ENCODE measurements at regions not wholly inside any gene's neighbourhood (a gene's known extent, or its start where the extent isn't known, plus 50 kb on each side); places are given as distances from the start of the nearest gene placed in this dataset.

DNA sequence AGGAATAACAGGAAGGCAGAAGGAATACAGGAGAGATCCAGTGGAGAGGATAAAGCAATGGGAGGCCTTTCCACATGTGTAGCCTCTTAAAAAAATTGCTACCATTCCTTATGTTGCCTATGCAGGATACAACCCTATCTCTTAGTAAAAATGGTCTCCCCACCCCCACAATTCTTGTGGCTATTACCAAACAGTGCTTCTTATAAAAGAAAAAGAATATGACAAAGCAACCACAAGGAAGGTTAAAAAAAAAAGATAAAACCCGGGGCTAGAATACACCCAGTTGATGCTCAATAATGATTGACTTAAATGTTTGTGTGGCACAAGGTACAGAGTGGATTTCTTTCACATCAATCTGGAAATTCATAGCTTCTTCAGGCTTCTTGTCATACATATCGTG, 250.9 kb downstream of the HIVEP2 start:
- TF ChIP-seq EZH2 (IDR thresholded peaks at IDR 0.05; ENCODE audit: low read length) (no peak), CTCF (optimal IDR thresholded peaks at IDR 0.05 in 1 of 3, IDR thresholded peaks at IDR 0.05 in 1 of 3, conservative IDR thresholded peaks at IDR 0.05 in 1 of 3; ENCODE audit: extremely low read depth in 1 of 3, insufficient read depth in 2 of 3, low read length in 3 of 3) (no peak)
- H3K27me3 ChIP-seq (ENCODE audit: control insufficient read depth, extremely low read depth, insufficient read depth, low read length), result no peaks in the 10 kb centered on the region
- no peaks in the 10 kb centered on the region for H3K79me2 ChIP-seq (ENCODE audit: control insufficient read depth, insufficient read depth, low read length)
- no peaks in the 10 kb centered on the region for H4K20me1 ChIP-seq (ENCODE audit: control insufficient read depth, extremely low read depth, insufficient read depth, low read length)
- H3K4me1 ChIP-seq (ENCODE audit: control insufficient read depth, extremely low read depth, insufficient read depth, low read length), result peaks cover 6% of the 10 kb centered on the region
- H3K36me3 ChIP-seq (ENCODE audit: control insufficient read depth in 2 of 2, extremely low read depth in 1 of 2, insufficient read depth in 2 of 2, low read length in 2 of 2), result no peaks in the 10 kb centered on the region
- no peak overlapping the region for H3K9ac ChIP-seq (ENCODE audit: control insufficient read depth, extremely low read depth, insufficient read depth, low read length)
- dilution Hi-C loops (cut with MboI; ENCODE audit: extremely low pct_ligation_motif_present, low sequenced_read_pairs), result no loop called here
- FAIRE-seq (no peak), DNase-seq (ENCODE audit: low read depth, low spot score) (no peak)
- H3K4me2 ChIP-seq (ENCODE audit: control insufficient read depth, extremely low read depth, insufficient read depth, low read depth, low read length), result no peak overlapping the region
- no peak overlapping the region for H3K4me3 ChIP-seq (ENCODE audit: control insufficient read depth in 2 of 3, extremely low read depth in 1 of 3, insufficient read depth in 2 of 3, low read depth in 1 of 3, low read length in 3 of 3)
- H3K27ac ChIP-seq (ENCODE audit: control insufficient read depth, insufficient read depth, low read length), result no peak overlapping the region
- H2AFZ ChIP-seq (ENCODE audit: control insufficient read depth, low read length), result no peak overlapping the region
- no peaks in the 10 kb centered on the region for H3K9me3 ChIP-seq (ENCODE audit: control insufficient read depth, low read depth, low read length)
- no peaks in the 10 kb centered on the region for H3K9me1 ChIP-seq (ENCODE audit: control insufficient read depth, extremely low read depth, insufficient read depth, low read length)

DNA sequence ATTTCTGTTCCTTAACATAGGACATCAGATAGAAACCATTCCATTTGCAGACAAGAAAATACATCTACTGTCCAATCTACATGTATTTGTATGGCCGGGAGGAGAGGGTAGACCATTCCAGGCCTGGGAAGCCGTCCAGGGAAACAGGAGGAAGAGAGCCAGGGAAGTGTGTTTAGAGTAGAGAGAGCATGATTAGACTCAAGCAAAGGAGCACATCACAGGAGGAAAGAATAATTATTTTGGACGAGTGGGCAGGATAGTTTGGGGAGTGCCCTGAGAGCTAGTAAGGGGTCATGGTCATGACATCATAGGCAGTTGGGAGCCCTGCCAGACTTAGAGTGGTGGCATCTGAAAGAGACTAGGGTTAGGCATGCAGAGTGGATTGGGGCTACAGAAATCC, 250.0 kb downstream of the HIVEP2 start:
- H2AFZ ChIP-seq (ENCODE audit: control insufficient read depth, low read length), result no peak overlapping the region
- TF ChIP-seq EZH2 (IDR thresholded peaks at IDR 0.05; ENCODE audit: low read length) (no peak), CTCF (optimal IDR thresholded peaks at IDR 0.05 in 1 of 3, IDR thresholded peaks at IDR 0.05 in 1 of 3, conservative IDR thresholded peaks at IDR 0.05 in 1 of 3; ENCODE audit: extremely low read depth in 1 of 3, insufficient read depth in 2 of 3, low read length in 3 of 3) (no peak)
- H3K9me1 ChIP-seq (ENCODE audit: control insufficient read depth, extremely low read depth, insufficient read depth, low read length), result no peaks in the 10 kb centered on the region
- H3K79me2 ChIP-seq (ENCODE audit: control insufficient read depth, insufficient read depth, low read length), result no peaks in the 10 kb centered on the region
- H3K27me3 ChIP-seq (ENCODE audit: control insufficient read depth, extremely low read depth, insufficient read depth, low read length), result no peaks in the 10 kb centered on the region
- peaks cover 6% of the 10 kb centered on the region for H3K4me1 ChIP-seq (ENCODE audit: control insufficient read depth, extremely low read depth, insufficient read depth, low read length)
- no peak overlapping the region for H3K27ac ChIP-seq (ENCODE audit: control insufficient read depth, insufficient read depth, low read length)
- H3K9me3 ChIP-seq (ENCODE audit: control insufficient read depth, low read depth, low read length), result no peaks in the 10 kb centered on the region
- H4K20me1 ChIP-seq (ENCODE audit: control insufficient read depth, extremely low read depth, insufficient read depth, low read length), result no peaks in the 10 kb centered on the region
- DNase-seq (ENCODE audit: low read depth, low spot score), result no peak
- no peak for FAIRE-seq
- H3K4me2 ChIP-seq (ENCODE audit: control insufficient read depth, extremely low read depth, insufficient read depth, low read depth, low read length), result no peak overlapping the region
- H3K4me3 ChIP-seq (ENCODE audit: control insufficient read depth in 2 of 3, extremely low read depth in 1 of 3, insufficient read depth in 2 of 3, low read depth in 1 of 3, low read length in 3 of 3), result no peak overlapping the region
- H3K36me3 ChIP-seq (ENCODE audit: control insufficient read depth in 2 of 2, extremely low read depth in 1 of 2, insufficient read depth in 2 of 2, low read length in 2 of 2), result no peaks in the 10 kb centered on the region
- dilution Hi-C loops (cut with MboI; ENCODE audit: extremely low pct_ligation_motif_present, low sequenced_read_pairs), result no loop called here
- H3K9ac ChIP-seq (ENCODE audit: control insufficient read depth, extremely low read depth, insufficient read depth, low read length), result no peak overlapping the region
